ENCODE measurements at regions not wholly inside any gene's neighbourhood (a gene's known extent, or its start where the extent isn't known, plus 50 kb on each side); places are given as distances from the start of the nearest gene placed in this dataset.
A peak's percentile ranks its signal among the peaks of the same experiment; 100 is the strongest.

- DNase-seq, result no peak
Measured at GRCh38 chr13:80284290-80284689, 56.6 kb downstream of the SPRY2 start.

- no peak for DNase-seq
Measured at GRCh38 chr13:80278706-80279105, 62.2 kb downstream of the SPRY2 start.

GRCh38 chr13:80276371-80277289, 64.3 kb downstream of the SPRY2 start:
- DNase-seq, result peak; percentile 63

- no peak for DNase-seq
Measured at GRCh38 chr13:80274643-80275042, 66.3 kb downstream of the SPRY2 start.

GRCh38 chr13:80273718-80274117, 67.2 kb downstream of the SPRY2 start:
- no peak for DNase-seq

GRCh38 chr13:80265348-80265747, 75.6 kb downstream of the SPRY2 start:
- no peak for DNase-seq

- DNase-seq, result no peak
Measured at GRCh38 chr13:80263745-80264513, 77.0 kb downstream of the SPRY2 start.

- no peak for DNase-seq
Measured at GRCh38 chr13:80262051-80262695, 78.8 kb downstream of the SPRY2 start.

GRCh38 chr13:80259159-80259558, 81.8 kb downstream of the SPRY2 start:
- no peak for DNase-seq

- no peak for DNase-seq
Measured at GRCh38 chr13:80256352-80256932, 84.5 kb downstream of the SPRY2 start.

- DNase-seq, result no peak
Measured at GRCh38 chr13:80255946-80256345, 85.0 kb downstream of the SPRY2 start.

- no peak for DNase-seq
Measured at GRCh38 chr13:80251403-80251802, 89.5 kb downstream of the SPRY2 start.

- no peak for DNase-seq
Measured at GRCh38 chr13:80250213-80250810, 90.6 kb downstream of the SPRY2 start.

- no peak for DNase-seq
Measured at GRCh38 chr13:80249516-80250212, 91.3 kb downstream of the SPRY2 start.

- peak; percentile 13 for DNase-seq
Measured at GRCh38 chr13:80245162-80245733, 95.7 kb downstream of the SPRY2 start.

GRCh38 chr13:80244574-80244973, 96.4 kb downstream of the SPRY2 start:
- DNase-seq, result no peak

- no peak for DNase-seq
Measured at GRCh38 chr13:80242728-80243427, 98.0 kb downstream of the SPRY2 start.

- no peak for DNase-seq
Measured at GRCh38 chr13:80239571-80240255, 101.2 kb downstream of the SPRY2 start.

GRCh38 chr13:80239116-80239515, 101.8 kb downstream of the SPRY2 start:
- DNase-seq, result no peak

GRCh38 chr13:80237646-80238045, 103.3 kb downstream of the SPRY2 start:
- no peak for DNase-seq

- DNase-seq, result no peak
Measured at GRCh38 chr13:80235967-80236302, 105.0 kb downstream of the SPRY2 start.
